Fibroblast of pulmonary artery (primary cell): ENCODE measurements at regions not wholly inside any gene's neighbourhood (a gene's known extent, or its start where the extent isn't known, plus 50 kb on each side); places are given as distances from the start of the nearest gene placed in this dataset.

ENCODE experiments used
- DNase-seq: peaks from one replicate; pipeline ENCODE4 v3.0.0-alpha.2; 2010; ENCODE audit warnings: low read depth
- H3K4me3 ChIP-seq: replicated peaks from 2 replicates; pipeline ENCODE4 v1.5.1; 2011; ENCODE audit warnings: low read depth, mild to moderate bottlenecking, control low read depth, low read length, moderate library complexity
- TF ChIP-seq, protein P1 (sequence below): IDR thresholded peaks from 2 replicates; pipeline ENCODE4 v1.5.1; 2011; ENCODE audit warnings: mild to moderate bottlenecking, control low read depth, low read length, inconsistent platforms; ENCODE audit errors: missing control alignments

GRCh38 chr3:117068301-117068700 lies 358.7 kb downstream of the TUSC7 start:
- DNase-seq = no peak
- TF ChIP-seq, protein P1, sequence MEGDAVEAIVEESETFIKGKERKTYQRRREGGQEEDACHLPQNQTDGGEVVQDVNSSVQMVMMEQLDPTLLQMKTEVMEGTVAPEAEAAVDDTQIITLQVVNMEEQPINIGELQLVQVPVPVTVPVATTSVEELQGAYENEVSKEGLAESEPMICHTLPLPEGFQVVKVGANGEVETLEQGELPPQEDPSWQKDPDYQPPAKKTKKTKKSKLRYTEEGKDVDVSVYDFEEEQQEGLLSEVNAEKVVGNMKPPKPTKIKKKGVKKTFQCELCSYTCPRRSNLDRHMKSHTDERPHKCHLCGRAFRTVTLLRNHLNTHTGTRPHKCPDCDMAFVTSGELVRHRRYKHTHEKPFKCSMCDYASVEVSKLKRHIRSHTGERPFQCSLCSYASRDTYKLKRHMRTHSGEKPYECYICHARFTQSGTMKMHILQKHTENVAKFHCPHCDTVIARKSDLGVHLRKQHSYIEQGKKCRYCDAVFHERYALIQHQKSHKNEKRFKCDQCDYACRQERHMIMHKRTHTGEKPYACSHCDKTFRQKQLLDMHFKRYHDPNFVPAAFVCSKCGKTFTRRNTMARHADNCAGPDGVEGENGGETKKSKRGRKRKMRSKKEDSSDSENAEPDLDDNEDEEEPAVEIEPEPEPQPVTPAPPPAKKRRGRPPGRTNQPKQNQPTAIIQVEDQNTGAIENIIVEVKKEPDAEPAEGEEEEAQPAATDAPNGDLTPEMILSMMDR = no peak
- no peak overlapping the region for H3K4me3 ChIP-seq

DNA sequence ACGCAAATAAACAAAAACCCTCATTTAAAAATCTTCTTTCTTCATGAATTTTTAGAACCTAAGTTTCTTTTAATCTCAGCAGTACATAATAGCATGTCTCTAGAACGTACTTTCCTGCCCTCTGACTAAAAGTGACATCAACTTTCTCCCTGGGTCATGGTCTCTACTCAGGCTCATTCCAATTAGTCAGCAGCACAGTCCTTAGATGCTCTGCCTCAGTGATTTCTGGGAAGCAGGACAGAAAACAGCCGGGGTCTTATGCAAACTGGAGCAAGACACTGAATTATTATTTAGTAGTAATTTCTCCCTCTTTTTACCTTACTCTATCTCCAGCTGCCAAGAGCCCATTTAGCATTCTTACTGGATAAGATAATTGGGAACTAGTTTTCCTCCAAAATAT lies 365.2 kb downstream of the TUSC7 start:
- TF ChIP-seq, protein P1 = no peak
- DNase-seq = no peak
- H3K4me3 ChIP-seq = no peak overlapping the region

- TF ChIP-seq, protein P1 = no peak
- H3K4me3 ChIP-seq = no peak overlapping the region
- no peak for DNase-seq
Observed at GRCh38 chr3:117079997-117080396, 370.4 kb downstream of the TUSC7 start.

- DNase-seq = no peak
- no peak overlapping the region for H3K4me3 ChIP-seq
- TF ChIP-seq, protein P1 = no peak
Observed at GRCh38 chr3:117080872-117081271, 371.3 kb downstream of the TUSC7 start.

DNA sequence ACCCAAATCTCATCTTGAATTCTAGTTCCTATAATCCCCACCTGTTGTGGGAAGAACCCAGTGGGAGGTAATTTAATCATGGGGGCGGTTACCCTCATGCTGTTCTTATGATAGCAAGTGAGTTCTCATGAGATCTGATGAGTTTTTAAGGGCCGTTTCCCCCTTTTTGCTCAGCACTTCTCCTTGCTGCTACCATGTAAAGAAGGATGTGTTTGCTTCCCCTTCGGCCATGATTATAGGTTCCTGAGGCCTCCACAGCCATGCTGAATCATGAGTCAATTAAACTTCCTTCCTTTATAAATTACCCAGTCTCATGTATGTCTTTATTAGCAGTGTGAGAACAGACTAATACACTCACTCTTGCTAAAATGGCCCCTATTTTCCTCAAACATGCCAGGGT lies 374.7 kb downstream of the TUSC7 start:
- DNase-seq = no peak
- TF ChIP-seq, protein P1 = no peak

DNA sequence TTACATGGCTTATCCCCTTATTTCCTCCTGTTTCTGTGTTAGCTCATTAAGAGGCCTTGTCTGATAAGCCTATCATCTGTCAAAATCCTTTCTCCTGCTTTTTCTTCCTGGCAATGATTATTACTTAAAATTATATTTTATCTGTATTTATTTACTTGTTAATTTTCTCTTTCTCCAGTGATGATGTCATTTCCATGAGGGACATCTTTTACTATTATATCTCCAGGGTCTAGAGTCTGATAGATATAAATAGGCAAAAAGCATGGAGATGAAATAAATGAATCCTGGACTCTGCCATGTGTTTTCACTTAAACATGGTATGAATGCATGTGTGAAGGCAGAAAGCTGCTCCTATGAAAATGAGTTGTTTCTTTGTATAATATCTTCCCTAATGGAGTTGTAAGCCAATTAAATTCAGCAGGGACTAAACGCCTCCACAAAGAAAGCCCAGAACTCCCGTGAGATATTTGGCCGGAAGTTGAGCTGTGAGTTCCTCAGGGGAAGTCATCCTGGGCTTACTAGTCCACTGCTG lies 375.2 kb downstream of the TUSC7 start:
- DNase-seq = no peak
- TF ChIP-seq, protein P1 = no peak
- H3K4me3 ChIP-seq = no peak overlapping the region

More for the DNA sequence above, 374.7 kb downstream of the TUSC7 start:
- no peak overlapping the region for H3K4me3 ChIP-seq

DNA sequence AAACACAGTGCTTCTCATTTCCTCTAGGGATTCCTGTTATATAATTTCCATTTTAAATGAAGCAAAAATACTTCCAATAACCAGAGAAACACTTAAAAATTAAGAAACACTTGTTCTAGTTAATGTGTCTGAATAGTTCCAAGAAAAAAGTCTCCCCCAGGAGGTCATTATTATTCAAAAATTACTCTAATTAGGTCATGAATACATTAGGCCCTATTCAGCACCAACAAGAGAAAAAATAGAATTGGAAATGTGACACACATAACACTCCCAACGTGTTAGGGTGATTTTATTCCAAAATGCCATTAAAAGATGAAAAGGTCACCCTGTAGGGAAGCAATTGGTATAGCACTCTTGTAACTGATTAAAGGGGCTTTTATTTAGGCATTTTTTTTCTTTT lies 382.1 kb downstream of the TUSC7 start:
- TF ChIP-seq, protein P1 = no peak
- no peak for DNase-seq
- H3K4me3 ChIP-seq = no peak overlapping the region
